ENCODE measurements at regions not wholly inside any gene's neighbourhood (a gene's known extent, or its start where the extent isn't known, plus 50 kb on each side); places are given as distances from the start of the nearest gene placed in this dataset.

- no peaks in the 10 kb centered on the region for H3K27me3 ChIP-seq
- no peaks in the 10 kb centered on the region for H3K36me3 ChIP-seq
- H3K27ac ChIP-seq: no peak overlapping the region
- H3K9me3 ChIP-seq: no peaks in the 10 kb centered on the region
- no peaks in the 10 kb centered on the region for H3K4me1 ChIP-seq
- DNase-seq (no peak), ATAC-seq (ENCODE audit: low FRiP score in 2 of 2) (no peak)
- TF ChIP-seq EP300 (IDR thresholded peaks at IDR 0.05) (no peak), POLR2AphosphoS5 (IDR thresholded peaks at IDR 0.05) (no peak), CTCF (IDR thresholded peaks at IDR 0.05) (no peak), POLR2A (IDR thresholded peaks at IDR 0.05) (no peak)
- WGBS, 2 donors: 43 to 69% methylated on average over 1 of the region's 1 CpG
- no peak overlapping the region for H3K4me3 ChIP-seq
Measured at GRCh38 chr4:144289667-144290428, 149.3 kb upstream of the GYPA start.

GRCh38 chr4:144291164-144291563 lies 150.6 kb upstream of the GYPA start:
- Histone ChIP-seq H3K27me3 (no peaks in the 10 kb centered on the region), H3K36me3 (no peaks in the 10 kb centered on the region), H3K4me1 (no peaks in the 10 kb centered on the region), H3K4me3 (no peak overlapping the region), H3K9me3 (no peaks in the 10 kb centered on the region), H3K27ac (no peak overlapping the region)
- WGBS, 2 donors: 66 to 82% methylated on average over 4 of the region's 4 CpGs
- no peak for DNase-seq
- ATAC-seq (ENCODE audit: low FRiP score in 2 of 2): no peak
- TF ChIP-seq POLR2AphosphoS5 (IDR thresholded peaks at IDR 0.05) (no peak), CTCF (IDR thresholded peaks at IDR 0.05) (no peak), EP300 (IDR thresholded peaks at IDR 0.05) (no peak)

GRCh38 chr4:144294211-144294610 lies 153.7 kb upstream of the GYPA start:
- ATAC-seq (ENCODE audit: low FRiP score in 2 of 2) (no peak), DNase-seq (no peak)
- no peaks in the 10 kb centered on the region for H3K27me3 ChIP-seq
- 46 to 48% methylated on average over 1 of the region's 1 CpG for WGBS, 2 donors
- no peak for TF ChIP-seq EP300 (IDR thresholded peaks at IDR 0.05)
- TF ChIP-seq POLR2A (IDR thresholded peaks at IDR 0.05): no peak
- TF ChIP-seq POLR2AphosphoS5 (IDR thresholded peaks at IDR 0.05): no peak
- TF ChIP-seq CTCF (IDR thresholded peaks at IDR 0.05): no peak
- no peaks in the 10 kb centered on the region for H3K36me3 ChIP-seq
- H3K4me1 ChIP-seq: no peaks in the 10 kb centered on the region
- no peak overlapping the region for H3K4me3 ChIP-seq
- H3K9me3 ChIP-seq: no peaks in the 10 kb centered on the region
- H3K27ac ChIP-seq: no peak overlapping the region

- WGBS, 2 donors: 78 to 86% methylated on average over 8 of the region's 8 CpGs
- H3K27me3 ChIP-seq: no peaks in the 10 kb centered on the region
- TF ChIP-seq EP300 (IDR thresholded peaks at IDR 0.05) (no peak), POLR2A (IDR thresholded peaks at IDR 0.05) (no peak), POLR2AphosphoS5 (IDR thresholded peaks at IDR 0.05) (no peak), CTCF (IDR thresholded peaks at IDR 0.05) (no peak)
- no peaks in the 10 kb centered on the region for H3K9me3 ChIP-seq
- no peak for ATAC-seq (ENCODE audit: low FRiP score in 2 of 2)
- no peaks in the 10 kb centered on the region for H3K4me1 ChIP-seq
- H3K36me3 ChIP-seq: no peaks in the 10 kb centered on the region
- H3K27ac ChIP-seq: no peak overlapping the region
- H3K4me3 ChIP-seq: no peak overlapping the region
- DNase-seq: peak in 1 of 2 donors; percentile 6
Measured at GRCh38 chr4:144295286-144295995, 154.9 kb upstream of the GYPA start.

All from upper lobe of left lung (tissue), 6 donors.